GM18867 (cell line): ENCODE measurements at regions not wholly inside any gene's neighbourhood (a gene's known extent, or its start where the extent isn't known, plus 50 kb on each side); places are given as distances from the start of the nearest gene placed in this dataset.
"Not testable (repeated sequence)": the region's sequence is repeated elsewhere in the genome, so short reads cannot be mapped to it uniquely, and the experiment has no call there.

Experiments used
- ATAC-seq: cut with Tn5 transposase; IDR thresholded peaks from one replicate; pipeline ENCODE4 v1.9.1; 2021; ENCODE audit warnings: mild to moderate bottlenecking, moderate library complexity; ENCODE audit not compliant: unreplicated experiment

GRCh38 chr2:15681089-15681885 lies 89.6 kb downstream of the DDX1 start:
- ATAC-seq: no peak

GRCh38 chr2:15682354-15682753 lies 90.7 kb downstream of the DDX1 start:
- ATAC-seq: no peak

- ATAC-seq: no peak
Measured at GRCh38 chr2:15684161-15685039, 92.7 kb downstream of the DDX1 start.

- no peak for ATAC-seq
Measured at GRCh38 chr2:15685143-15685542, 93.5 kb downstream of the DDX1 start.

GRCh38 chr2:15686643-15687042 lies 95.0 kb downstream of the DDX1 start:
- ATAC-seq: no peak

- ATAC-seq: no peak
Measured at GRCh38 chr2:15687243-15687642, 95.6 kb downstream of the DDX1 start.

GRCh38 chr2:15687720-15688119 lies 96.1 kb downstream of the DDX1 start:
- ATAC-seq: no peak

- ATAC-seq: no peak
Measured at GRCh38 chr2:15688924-15689568, 97.4 kb downstream of the DDX1 start.

- ATAC-seq: no peak
Measured at GRCh38 chr2:15689654-15690053, 98.0 kb downstream of the DDX1 start.

GRCh38 chr2:15691586-15692310 lies 100.1 kb downstream of the DDX1 start:
- ATAC-seq: no peak

GRCh38 chr2:15692551-15693377 lies 101.1 kb downstream of the DDX1 start:
- ATAC-seq: no peak

GRCh38 chr2:15693382-15693781 lies 101.7 kb downstream of the DDX1 start:
- no peak for ATAC-seq

GRCh38 chr2:15693926-15694588 lies 102.4 kb downstream of the DDX1 start:
- no peak for ATAC-seq

GRCh38 chr2:15694589-15694986 lies 102.9 kb downstream of the DDX1 start:
- ATAC-seq: no peak

- ATAC-seq: no peak
Measured at GRCh38 chr2:15695582-15696330, 104.1 kb downstream of the DDX1 start.

GRCh38 chr2:15696606-15697170 lies 105.0 kb downstream of the DDX1 start:
- not testable (repeated sequence) for ATAC-seq

- ATAC-seq: no peak
Measured at GRCh38 chr2:15700131-15700530, 108.5 kb downstream of the DDX1 start.

- no peak for ATAC-seq
Measured at GRCh38 chr2:15700599-15701340, 109.1 kb downstream of the DDX1 start.
